ENCODE measurements at regions not wholly inside any gene's neighbourhood (a gene's known extent, or its start where the extent isn't known, plus 50 kb on each side); places are given as distances from the start of the nearest gene placed in this dataset.

DNA sequence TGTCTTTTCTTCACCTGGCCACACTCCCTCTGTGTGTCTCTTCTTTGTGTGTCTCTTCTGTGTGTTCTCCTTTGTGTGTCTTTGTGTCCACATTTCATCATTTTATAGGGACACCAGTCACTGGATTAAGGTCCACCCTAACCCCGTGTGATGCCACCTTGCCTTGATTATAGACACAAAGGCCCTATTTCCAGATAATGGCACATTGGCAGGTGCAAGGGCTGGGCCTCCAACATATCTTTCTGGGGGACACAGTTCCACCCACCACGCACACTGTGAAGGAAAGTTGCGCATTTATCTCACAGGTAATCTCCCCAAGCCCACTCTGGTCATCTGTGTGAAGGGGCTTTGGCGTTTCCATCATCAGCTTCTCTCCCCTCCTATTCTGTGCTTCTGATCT is 334.6 kb upstream of the IRX1 start:
- no peak overlapping the region for H3K27ac ChIP-seq
- H3K79me2 ChIP-seq (ENCODE audit: insufficient read depth, low read depth) = no peaks in the 10 kb centered on the region
- H4K20me1 ChIP-seq (ENCODE audit: insufficient read depth) = no peaks in the 10 kb centered on the region
- no peak overlapping the region for H3K4me2 ChIP-seq
- TF ChIP-seq, protein P1, sequence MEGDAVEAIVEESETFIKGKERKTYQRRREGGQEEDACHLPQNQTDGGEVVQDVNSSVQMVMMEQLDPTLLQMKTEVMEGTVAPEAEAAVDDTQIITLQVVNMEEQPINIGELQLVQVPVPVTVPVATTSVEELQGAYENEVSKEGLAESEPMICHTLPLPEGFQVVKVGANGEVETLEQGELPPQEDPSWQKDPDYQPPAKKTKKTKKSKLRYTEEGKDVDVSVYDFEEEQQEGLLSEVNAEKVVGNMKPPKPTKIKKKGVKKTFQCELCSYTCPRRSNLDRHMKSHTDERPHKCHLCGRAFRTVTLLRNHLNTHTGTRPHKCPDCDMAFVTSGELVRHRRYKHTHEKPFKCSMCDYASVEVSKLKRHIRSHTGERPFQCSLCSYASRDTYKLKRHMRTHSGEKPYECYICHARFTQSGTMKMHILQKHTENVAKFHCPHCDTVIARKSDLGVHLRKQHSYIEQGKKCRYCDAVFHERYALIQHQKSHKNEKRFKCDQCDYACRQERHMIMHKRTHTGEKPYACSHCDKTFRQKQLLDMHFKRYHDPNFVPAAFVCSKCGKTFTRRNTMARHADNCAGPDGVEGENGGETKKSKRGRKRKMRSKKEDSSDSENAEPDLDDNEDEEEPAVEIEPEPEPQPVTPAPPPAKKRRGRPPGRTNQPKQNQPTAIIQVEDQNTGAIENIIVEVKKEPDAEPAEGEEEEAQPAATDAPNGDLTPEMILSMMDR (conservative IDR thresholded peaks at IDR 0.05; ENCODE audit: low read depth, low read length) = no peak
- H2AFZ ChIP-seq (ENCODE audit: low read depth) = no peak overlapping the region
- no peaks in the 10 kb centered on the region for H3K4me1 ChIP-seq (ENCODE audit: low read depth, poor library complexity, severe bottlenecking)
- H3K27me3 ChIP-seq (ENCODE audit: insufficient read depth, low read depth) = no peaks in the 10 kb centered on the region
- no peaks in the 10 kb centered on the region for H3K36me3 ChIP-seq (ENCODE audit: insufficient read depth)
- no peak overlapping the region for H3K9ac ChIP-seq
- H3K4me3 ChIP-seq (IDR thresholded peaks at IDR 0.05; ENCODE audit: insufficient read depth, low read depth, low read length) = no peak overlapping the region

GRCh38 chr5:3258050-3258449 is 337.6 kb upstream of the IRX1 start:
- no peak overlapping the region for H2AFZ ChIP-seq (ENCODE audit: low read depth)
- TF ChIP-seq, protein P1 (conservative IDR thresholded peaks at IDR 0.05; ENCODE audit: low read depth, low read length) = no peak
- no peaks in the 10 kb centered on the region for H3K4me1 ChIP-seq (ENCODE audit: low read depth, poor library complexity, severe bottlenecking)
- H3K4me2 ChIP-seq = no peak overlapping the region
- no peaks in the 10 kb centered on the region for H3K36me3 ChIP-seq (ENCODE audit: insufficient read depth)
- H3K27ac ChIP-seq = no peak overlapping the region
- H3K9ac ChIP-seq = no peak overlapping the region
- no peaks in the 10 kb centered on the region for H3K79me2 ChIP-seq (ENCODE audit: insufficient read depth, low read depth)
- no peak overlapping the region for H3K4me3 ChIP-seq (IDR thresholded peaks at IDR 0.05; ENCODE audit: insufficient read depth, low read depth, low read length)
- no peaks in the 10 kb centered on the region for H3K27me3 ChIP-seq (ENCODE audit: insufficient read depth, low read depth)
- H4K20me1 ChIP-seq (ENCODE audit: insufficient read depth) = no peaks in the 10 kb centered on the region

DNA sequence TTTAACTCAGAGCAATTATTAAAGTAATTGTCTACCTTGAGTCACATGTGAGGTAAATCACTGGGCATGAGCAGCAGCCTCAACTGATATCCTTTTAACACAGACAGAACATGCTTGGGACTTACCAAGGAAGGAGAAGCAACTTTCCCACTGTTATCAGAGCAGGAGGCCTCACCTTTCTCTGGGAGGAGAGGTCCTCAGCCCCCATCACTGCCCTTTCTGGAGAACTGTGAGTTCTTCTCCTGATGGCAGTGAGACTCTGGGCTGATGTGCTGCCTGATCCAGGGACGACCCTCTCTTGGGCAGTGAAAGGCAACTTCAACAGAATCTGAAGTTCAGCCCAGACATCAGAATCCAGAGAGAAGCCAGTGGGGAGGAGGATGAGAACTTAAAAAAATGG is 343.4 kb upstream of the IRX1 start:
- H3K4me1 ChIP-seq (ENCODE audit: low read depth, poor library complexity, severe bottlenecking) = no peaks in the 10 kb centered on the region
- H3K79me2 ChIP-seq (ENCODE audit: insufficient read depth, low read depth) = no peaks in the 10 kb centered on the region
- H3K9ac ChIP-seq = no peak overlapping the region
- H3K4me2 ChIP-seq = no peak overlapping the region
- no peaks in the 10 kb centered on the region for H3K36me3 ChIP-seq (ENCODE audit: insufficient read depth)
- no peaks in the 10 kb centered on the region for H3K27me3 ChIP-seq (ENCODE audit: insufficient read depth, low read depth)
- no peak overlapping the region for H3K4me3 ChIP-seq (IDR thresholded peaks at IDR 0.05; ENCODE audit: insufficient read depth, low read depth, low read length)
- no peak overlapping the region for H3K27ac ChIP-seq
- no peaks in the 10 kb centered on the region for H4K20me1 ChIP-seq (ENCODE audit: insufficient read depth)
- TF ChIP-seq, protein P1 (conservative IDR thresholded peaks at IDR 0.05; ENCODE audit: low read depth, low read length) = no peak
- no peak overlapping the region for H2AFZ ChIP-seq (ENCODE audit: low read depth)

GRCh38 chr5:3251784-3252183 is 343.8 kb upstream of the IRX1 start:
- Histone ChIP-seq H3K4me2 (no peak overlapping the region), H3K36me3 (ENCODE audit: insufficient read depth) (no peaks in the 10 kb centered on the region), H3K27me3 (ENCODE audit: insufficient read depth, low read depth) (no peaks in the 10 kb centered on the region), H3K4me1 (ENCODE audit: low read depth, poor library complexity, severe bottlenecking) (no peaks in the 10 kb centered on the region), H3K4me3 (IDR thresholded peaks at IDR 0.05; ENCODE audit: insufficient read depth, low read depth, low read length) (no peak overlapping the region), H2AFZ (ENCODE audit: low read depth) (no peak overlapping the region), H3K27ac (no peak overlapping the region), H4K20me1 (ENCODE audit: insufficient read depth) (no peaks in the 10 kb centered on the region), H3K9ac (no peak overlapping the region), H3K79me2 (ENCODE audit: insufficient read depth, low read depth) (no peaks in the 10 kb centered on the region)
- TF ChIP-seq, protein P1 (conservative IDR thresholded peaks at IDR 0.05; ENCODE audit: low read depth, low read length) = no peak

- no peak overlapping the region for H3K4me3 ChIP-seq (IDR thresholded peaks at IDR 0.05; ENCODE audit: insufficient read depth, low read depth, low read length)
- no peaks in the 10 kb centered on the region for H4K20me1 ChIP-seq (ENCODE audit: insufficient read depth)
- H3K36me3 ChIP-seq (ENCODE audit: insufficient read depth) = no peaks in the 10 kb centered on the region
- no peaks in the 10 kb centered on the region for H3K4me1 ChIP-seq (ENCODE audit: low read depth, poor library complexity, severe bottlenecking)
- no peak overlapping the region for H3K9ac ChIP-seq
- no peaks in the 10 kb centered on the region for H3K27me3 ChIP-seq (ENCODE audit: insufficient read depth, low read depth)
- H2AFZ ChIP-seq (ENCODE audit: low read depth) = no peak overlapping the region
- H3K79me2 ChIP-seq (ENCODE audit: insufficient read depth, low read depth) = no peaks in the 10 kb centered on the region
- H3K4me2 ChIP-seq = no peak overlapping the region
- no peak overlapping the region for H3K27ac ChIP-seq
- TF ChIP-seq, protein P1 (conservative IDR thresholded peaks at IDR 0.05; ENCODE audit: low read depth, low read length) = no peak
Observed at GRCh38 chr5:3249401-3249800, 346.2 kb upstream of the IRX1 start.

Data from KMS-11 (cell line).